ENCODE measurements at regions not wholly inside any gene's neighbourhood (a gene's known extent, or its start where the extent isn't known, plus 50 kb on each side); places are given as distances from the start of the nearest gene placed in this dataset.
"Not testable (repeated sequence)": the region's sequence is repeated elsewhere in the genome, so short reads cannot be mapped to it uniquely, and the experiment has no call there.

DNA sequence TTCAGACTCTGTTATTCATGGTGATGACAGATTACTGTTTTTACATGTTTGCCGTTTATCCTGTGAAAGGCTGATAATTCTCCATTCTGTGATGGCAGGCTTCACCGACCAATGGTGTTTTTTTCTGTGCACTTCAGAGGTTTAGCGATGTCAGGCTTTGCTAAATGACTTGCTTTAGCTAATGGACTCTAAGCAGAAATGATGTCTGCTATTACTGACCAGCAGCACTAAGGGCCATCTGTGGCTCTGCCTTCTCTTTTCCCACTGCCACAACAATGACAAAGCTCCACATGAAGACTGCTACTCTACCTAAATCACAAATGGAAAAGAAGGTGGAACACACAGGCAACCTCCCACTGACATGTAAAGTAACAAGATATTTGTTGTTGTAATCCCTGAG, 68.4 kb upstream of the ALB start:
- no peak overlapping the region for H3K4me3 ChIP-seq (replicated peaks; ENCODE audit: low read depth, low read length)
- DNase-seq (ENCODE audit: extremely low read depth, low read depth), result no peak
- TF ChIP-seq, protein P1, sequence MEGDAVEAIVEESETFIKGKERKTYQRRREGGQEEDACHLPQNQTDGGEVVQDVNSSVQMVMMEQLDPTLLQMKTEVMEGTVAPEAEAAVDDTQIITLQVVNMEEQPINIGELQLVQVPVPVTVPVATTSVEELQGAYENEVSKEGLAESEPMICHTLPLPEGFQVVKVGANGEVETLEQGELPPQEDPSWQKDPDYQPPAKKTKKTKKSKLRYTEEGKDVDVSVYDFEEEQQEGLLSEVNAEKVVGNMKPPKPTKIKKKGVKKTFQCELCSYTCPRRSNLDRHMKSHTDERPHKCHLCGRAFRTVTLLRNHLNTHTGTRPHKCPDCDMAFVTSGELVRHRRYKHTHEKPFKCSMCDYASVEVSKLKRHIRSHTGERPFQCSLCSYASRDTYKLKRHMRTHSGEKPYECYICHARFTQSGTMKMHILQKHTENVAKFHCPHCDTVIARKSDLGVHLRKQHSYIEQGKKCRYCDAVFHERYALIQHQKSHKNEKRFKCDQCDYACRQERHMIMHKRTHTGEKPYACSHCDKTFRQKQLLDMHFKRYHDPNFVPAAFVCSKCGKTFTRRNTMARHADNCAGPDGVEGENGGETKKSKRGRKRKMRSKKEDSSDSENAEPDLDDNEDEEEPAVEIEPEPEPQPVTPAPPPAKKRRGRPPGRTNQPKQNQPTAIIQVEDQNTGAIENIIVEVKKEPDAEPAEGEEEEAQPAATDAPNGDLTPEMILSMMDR (IDR thresholded peaks at IDR 0.05; ENCODE audit: low read depth, low read length, missing control alignments), result no peak

DNA sequence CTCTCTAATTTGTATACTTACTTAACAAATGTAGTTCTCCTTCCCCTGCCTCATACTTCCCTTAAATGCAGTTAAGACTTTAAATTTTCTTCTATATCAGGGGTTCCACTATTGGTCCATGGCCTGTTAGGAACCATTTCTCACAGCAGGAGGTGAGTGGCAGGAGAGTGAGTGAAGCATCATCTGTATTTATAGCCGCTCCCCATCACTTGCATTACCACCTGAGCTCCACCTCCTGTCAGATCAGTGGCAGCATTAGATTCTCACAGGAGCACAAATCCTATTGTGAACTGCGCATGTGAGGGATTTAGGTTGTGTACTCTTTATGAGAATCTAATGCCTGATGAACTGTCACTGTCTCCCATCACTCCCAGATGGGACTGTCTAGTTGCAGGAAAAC, 72.1 kb upstream of the ALB start:
- not testable (repeated sequence) for H3K4me3 ChIP-seq (replicated peaks; ENCODE audit: low read depth, low read length); DNase-seq (ENCODE audit: extremely low read depth, low read depth)

DNA sequence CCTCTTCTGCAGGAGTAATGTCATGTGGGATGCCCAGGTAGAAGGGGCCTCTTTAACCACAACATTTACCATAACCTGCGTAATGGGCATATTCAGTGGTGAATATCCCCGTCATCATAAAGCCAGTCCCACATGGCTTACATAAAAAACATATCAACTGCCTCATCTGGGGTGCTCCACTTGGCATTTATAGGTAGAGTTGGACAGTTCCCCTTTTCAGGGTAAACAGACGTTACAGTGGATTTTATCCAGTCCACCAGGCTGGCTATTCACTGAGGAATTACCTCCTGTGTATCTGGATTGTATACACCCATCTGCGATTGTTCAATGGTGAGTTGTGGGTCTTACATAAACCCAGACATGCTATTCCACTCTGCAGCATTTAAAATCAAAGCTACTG, 70.7 kb upstream of the ANKRD17 start:
- TF ChIP-seq, protein P1 (IDR thresholded peaks at IDR 0.05; ENCODE audit: low read depth, low read length, missing control alignments), result no peak
- DNase-seq (ENCODE audit: extremely low read depth, low read depth), result no peak
- no peak overlapping the region for H3K4me3 ChIP-seq (replicated peaks; ENCODE audit: low read depth, low read length)

DNA sequence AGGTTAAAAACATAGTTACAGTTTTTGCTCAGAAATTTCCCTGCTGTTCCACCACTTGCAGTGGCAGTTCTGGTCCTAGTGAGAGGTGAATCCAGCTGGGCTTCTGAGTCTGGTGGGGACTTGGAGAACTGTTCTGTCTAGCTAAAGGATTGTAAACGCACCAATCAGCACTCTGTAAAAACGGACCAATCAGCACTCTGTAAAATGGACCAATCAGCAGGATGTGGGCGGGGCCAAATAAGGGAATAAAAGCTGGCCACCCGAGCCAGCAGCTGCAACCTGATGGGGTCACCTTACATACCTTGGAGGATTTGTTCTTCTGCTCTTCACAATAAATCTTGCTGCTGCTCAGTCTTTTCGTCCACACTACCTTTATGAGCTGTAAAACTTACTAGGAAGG, 67.2 kb upstream of the ANKRD17 start:
- not testable (repeated sequence) for DNase-seq (ENCODE audit: extremely low read depth, low read depth); H3K4me3 ChIP-seq (replicated peaks; ENCODE audit: low read depth, low read length)

DNA sequence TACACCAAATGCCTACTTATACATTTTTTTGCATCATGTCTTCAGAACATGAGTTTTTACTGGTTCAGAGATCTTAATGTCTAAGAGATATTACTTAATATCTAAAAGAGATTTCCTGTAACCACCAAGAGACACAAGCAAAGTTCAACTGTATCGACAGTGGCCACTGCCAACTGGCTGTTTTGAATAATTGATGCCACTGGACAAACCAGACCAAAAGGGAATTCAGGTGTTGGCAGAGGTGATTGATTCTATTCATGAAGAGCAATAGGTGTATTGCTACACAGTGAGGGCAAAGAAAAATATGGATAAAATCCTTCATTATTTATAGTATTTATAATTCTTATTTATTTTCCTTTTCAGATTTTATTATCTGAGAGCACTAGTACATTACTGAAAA, 58.5 kb upstream of the ANKRD17 start:
- no peak overlapping the region for H3K4me3 ChIP-seq (replicated peaks; ENCODE audit: low read depth, low read length)
- TF ChIP-seq, protein P1 (IDR thresholded peaks at IDR 0.05; ENCODE audit: low read depth, low read length, missing control alignments), result no peak
- no peak for DNase-seq (ENCODE audit: extremely low read depth, low read depth)

DNA sequence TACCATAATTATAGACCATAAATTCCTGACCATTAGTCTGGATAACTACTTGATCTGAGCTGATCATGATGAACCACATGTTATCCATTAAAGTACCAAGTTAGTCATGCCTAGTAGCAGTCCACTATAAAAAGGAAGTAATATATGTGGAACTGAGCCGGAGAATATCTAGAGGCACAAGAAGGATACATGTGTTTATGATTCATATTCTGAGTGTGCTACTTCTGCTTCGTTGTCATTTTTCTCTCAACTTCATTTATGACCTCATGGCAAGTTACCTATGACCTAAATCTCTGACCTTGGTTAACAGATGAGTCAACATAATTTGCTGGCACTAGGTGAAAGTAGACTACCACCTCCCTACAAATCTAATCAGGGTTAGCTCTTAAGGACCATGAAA, 56.5 kb upstream of the ANKRD17 start:
- TF ChIP-seq, protein P1 (IDR thresholded peaks at IDR 0.05; ENCODE audit: low read depth, low read length, missing control alignments), result no peak
- DNase-seq (ENCODE audit: extremely low read depth, low read depth), result peak; percentile 66
- H3K4me3 ChIP-seq (replicated peaks; ENCODE audit: low read depth, low read length), result no peak overlapping the region

DNA sequence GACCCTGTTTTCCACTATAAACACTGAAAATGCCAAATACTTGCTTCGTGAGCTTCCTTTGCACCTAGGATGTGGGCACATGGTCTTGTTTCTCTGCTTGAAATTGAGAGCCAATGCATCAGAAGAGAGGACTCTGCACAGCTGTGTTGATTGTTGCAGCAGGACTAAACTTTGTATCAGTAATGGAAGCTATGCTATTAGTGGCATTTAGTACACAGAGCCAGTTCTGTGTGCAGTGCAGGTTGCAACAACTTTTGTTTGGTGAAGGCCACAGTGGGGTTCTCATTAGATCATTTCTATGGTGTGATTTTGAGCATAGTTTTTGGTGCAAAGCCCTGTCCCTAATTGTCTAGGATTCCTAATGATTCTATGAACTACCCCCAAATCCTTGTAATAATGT, 54.4 kb upstream of the ANKRD17 start:
- TF ChIP-seq, protein P1 (IDR thresholded peaks at IDR 0.05; ENCODE audit: low read depth, low read length, missing control alignments), result no peak
- H3K4me3 ChIP-seq (replicated peaks; ENCODE audit: low read depth, low read length), result no peak overlapping the region
- no peak for DNase-seq (ENCODE audit: extremely low read depth, low read depth)

DNA sequence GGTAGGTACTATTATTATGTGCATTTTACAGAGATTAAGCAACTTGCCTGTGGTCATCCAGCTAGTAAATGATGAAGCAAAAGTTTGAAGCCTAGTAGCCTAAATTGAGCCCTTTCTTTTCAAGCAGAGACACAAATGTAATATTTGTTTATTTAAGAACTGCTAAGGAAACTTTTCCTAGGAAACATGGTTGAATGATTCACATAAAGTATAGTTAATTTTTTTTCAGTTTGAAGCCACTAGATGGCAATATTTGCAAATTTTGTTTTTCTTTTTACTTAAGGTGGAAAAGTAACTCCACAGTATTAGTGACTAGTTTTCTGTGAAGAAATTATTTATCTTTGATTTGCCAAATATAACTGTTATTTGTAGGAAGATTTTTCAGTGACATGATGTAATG, 52.8 kb upstream of the ANKRD17 start:
- DNase-seq (ENCODE audit: extremely low read depth, low read depth), result no peak

More for the DNA sequence above, 52.8 kb upstream of the ANKRD17 start:
- H3K4me3 ChIP-seq (replicated peaks; ENCODE audit: low read depth, low read length), result no peak overlapping the region
- TF ChIP-seq, protein P1 (IDR thresholded peaks at IDR 0.05; ENCODE audit: low read depth, low read length, missing control alignments), result no peak
